Ishikawa (cell line): ENCODE measurements at regions not wholly inside any gene's neighbourhood (a gene's known extent, or its start where the extent isn't known, plus 50 kb on each side); places are given as distances from the start of the nearest gene placed in this dataset.

Experiments used
- CEBPB ChIP-seq: IDR thresholded peaks from 2 replicates; pipeline ENCODE4 v1.6.1; 2012
- EP300 ChIP-seq: IDR thresholded peaks from 2 replicates; pipeline ENCODE4 v1.6.1; 2012; ENCODE audit warnings: borderline replicate concordance
- TAF1 ChIP-seq: IDR thresholded peaks from 2 replicates; pipeline ENCODE4 v1.6.1; 2012; ENCODE audit warnings: low read depth, mild to moderate bottlenecking
- YY1 ChIP-seq: IDR thresholded peaks from 2 replicates; pipeline ENCODE4 v1.6.1; 2012; ENCODE audit warnings: low read depth
- TF ChIP-seq, protein P1 (sequence below): IDR thresholded peaks from 2 replicates; pipeline ENCODE4 v1.6.1; 2012; ENCODE audit warnings: low read depth, mild to moderate bottlenecking
- TF ChIP-seq, protein P2 (sequence below): IDR thresholded peaks from 2 replicates; pipeline ENCODE4 v1.6.1; 2012

DNA sequence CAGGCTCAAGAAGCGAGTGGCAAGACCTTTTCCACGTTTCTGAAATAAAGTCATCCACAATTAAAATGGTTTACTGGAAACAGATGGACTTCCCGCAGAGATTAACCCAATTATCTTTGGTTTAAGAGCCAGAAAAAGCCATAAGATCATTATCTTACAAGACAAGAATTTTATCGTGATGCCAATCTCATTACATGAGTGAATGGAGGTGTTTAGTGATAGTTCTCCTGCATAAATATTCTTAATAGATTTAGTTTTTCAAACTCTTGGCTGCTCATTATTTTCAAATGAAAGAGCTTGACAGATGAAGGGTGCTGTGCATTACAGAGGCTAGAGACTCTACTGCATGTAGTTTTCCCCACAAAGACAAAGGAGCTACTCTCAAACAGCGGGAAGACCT, 1028.4 kb upstream of the PIK3C3 start:
- no peak for TF ChIP-seq TAF1
- no peak for TF ChIP-seq YY1
- TF ChIP-seq, protein P1, sequence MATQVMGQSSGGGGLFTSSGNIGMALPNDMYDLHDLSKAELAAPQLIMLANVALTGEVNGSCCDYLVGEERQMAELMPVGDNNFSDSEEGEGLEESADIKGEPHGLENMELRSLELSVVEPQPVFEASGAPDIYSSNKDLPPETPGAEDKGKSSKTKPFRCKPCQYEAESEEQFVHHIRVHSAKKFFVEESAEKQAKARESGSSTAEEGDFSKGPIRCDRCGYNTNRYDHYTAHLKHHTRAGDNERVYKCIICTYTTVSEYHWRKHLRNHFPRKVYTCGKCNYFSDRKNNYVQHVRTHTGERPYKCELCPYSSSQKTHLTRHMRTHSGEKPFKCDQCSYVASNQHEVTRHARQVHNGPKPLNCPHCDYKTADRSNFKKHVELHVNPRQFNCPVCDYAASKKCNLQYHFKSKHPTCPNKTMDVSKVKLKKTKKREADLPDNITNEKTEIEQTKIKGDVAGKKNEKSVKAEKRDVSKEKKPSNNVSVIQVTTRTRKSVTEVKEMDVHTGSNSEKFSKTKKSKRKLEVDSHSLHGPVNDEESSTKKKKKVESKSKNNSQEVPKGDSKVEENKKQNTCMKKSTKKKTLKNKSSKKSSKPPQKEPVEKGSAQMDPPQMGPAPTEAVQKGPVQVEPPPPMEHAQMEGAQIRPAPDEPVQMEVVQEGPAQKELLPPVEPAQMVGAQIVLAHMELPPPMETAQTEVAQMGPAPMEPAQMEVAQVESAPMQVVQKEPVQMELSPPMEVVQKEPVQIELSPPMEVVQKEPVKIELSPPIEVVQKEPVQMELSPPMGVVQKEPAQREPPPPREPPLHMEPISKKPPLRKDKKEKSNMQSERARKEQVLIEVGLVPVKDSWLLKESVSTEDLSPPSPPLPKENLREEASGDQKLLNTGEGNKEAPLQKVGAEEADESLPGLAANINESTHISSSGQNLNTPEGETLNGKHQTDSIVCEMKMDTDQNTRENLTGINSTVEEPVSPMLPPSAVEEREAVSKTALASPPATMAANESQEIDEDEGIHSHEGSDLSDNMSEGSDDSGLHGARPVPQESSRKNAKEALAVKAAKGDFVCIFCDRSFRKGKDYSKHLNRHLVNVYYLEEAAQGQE, result no peak
- TF ChIP-seq CEBPB, result no peak
- TF ChIP-seq EP300, result no peak
- TF ChIP-seq, protein P2, sequence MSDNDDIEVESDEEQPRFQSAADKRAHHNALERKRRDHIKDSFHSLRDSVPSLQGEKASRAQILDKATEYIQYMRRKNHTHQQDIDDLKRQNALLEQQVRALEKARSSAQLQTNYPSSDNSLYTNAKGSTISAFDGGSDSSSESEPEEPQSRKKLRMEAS, result no peak
